SK-N-SH treated with all-trans-retinoic acid at 6 μM for 48 hours (cell line): ENCODE measurements at regions not wholly inside any gene's neighbourhood (a gene's known extent, or its start where the extent isn't known, plus 50 kb on each side); places are given as distances from the start of the nearest gene placed in this dataset.

Source experiments
- ESRRG ChIP-seq: fragments of 250-450 bp; sonication (Bioruptor Pico); IDR thresholded peaks from 2 replicates; pipeline ENCODE4 v1.6.1; 2021; ENCODE audit warnings: mild to moderate bottlenecking
- ISL1 ChIP-seq: fragments of 250-450 bp; sonication (Bioruptor Pico); IDR thresholded peaks from 2 replicates; pipeline ENCODE4 v2.1.2; 2022; ENCODE audit warnings: mild to moderate bottlenecking, moderate library complexity
- PPARA ChIP-seq: fragments of 250-450 bp; sonication (Bioruptor Pico); IDR thresholded peaks from 2 replicates; pipeline ENCODE4 v1.5.0; 2020; ENCODE audit warnings: mild to moderate bottlenecking, borderline replicate concordance
- RARB ChIP-seq: fragments of 250-450 bp; sonication (Bioruptor Pico); IDR thresholded peaks from 2 replicates; pipeline ENCODE4 v1.8.0; 2021; ENCODE audit warnings: mild to moderate bottlenecking, moderate library complexity
- SNAI2 ChIP-seq: fragments of 250-450 bp; sonication (Bioruptor Pico); IDR thresholded peaks from 2 replicates; pipeline ENCODE4 v1.5.0; 2020; ENCODE audit warnings: mild to moderate bottlenecking, moderate library complexity
- TOX ChIP-seq: fragments of 250-450 bp; sonication (Bioruptor Pico); IDR thresholded peaks from 2 replicates; pipeline ENCODE4 v1.8.0; 2021; ENCODE audit warnings: mild to moderate bottlenecking, moderate library complexity, borderline replicate concordance
- ZC3H10 ChIP-seq: fragments of 250-450 bp; sonication (Bioruptor Pico); IDR thresholded peaks from 2 replicates; pipeline ENCODE4 v1.5.1; 2021; ENCODE audit warnings: mild to moderate bottlenecking, moderate library complexity
- ZFP3 ChIP-seq: fragments of 250-450 bp; sonication (Bioruptor Pico); IDR thresholded peaks from 2 replicates; pipeline ENCODE4 v1.5.0; 2020; ENCODE audit warnings: mild to moderate bottlenecking, moderate library complexity
- TF ChIP-seq, protein P1 (sequence below): fragments of 250-450 bp; sonication (Bioruptor Pico); IDR thresholded peaks from 2 replicates; pipeline ENCODE4 v1.5.1; 2020; ENCODE audit warnings: low read depth, mild to moderate bottlenecking, moderate library complexity
- TF ChIP-seq, protein P2 (sequence below): fragments of 250-450 bp; sonication (Bioruptor Pico); IDR thresholded peaks from 2 replicates; pipeline ENCODE4 v1.5.0; 2020; ENCODE audit warnings: mild to moderate bottlenecking, moderate library complexity
- TF ChIP-seq, protein P3 (sequence below): fragments of 250-450 bp; sonication (Bioruptor Pico); IDR thresholded peaks from 2 replicates; pipeline ENCODE4 v1.8.0; 2020; ENCODE audit warnings: mild to moderate bottlenecking, moderate library complexity, borderline replicate concordance
- TF ChIP-seq, protein P4 (sequence below): fragments of 250-450 bp; sonication (Bioruptor Pico); IDR thresholded peaks from 2 replicates; pipeline ENCODE4 v1.8.0; 2021; ENCODE audit warnings: low read depth, mild to moderate bottlenecking, moderate library complexity, borderline replicate concordance

DNA sequence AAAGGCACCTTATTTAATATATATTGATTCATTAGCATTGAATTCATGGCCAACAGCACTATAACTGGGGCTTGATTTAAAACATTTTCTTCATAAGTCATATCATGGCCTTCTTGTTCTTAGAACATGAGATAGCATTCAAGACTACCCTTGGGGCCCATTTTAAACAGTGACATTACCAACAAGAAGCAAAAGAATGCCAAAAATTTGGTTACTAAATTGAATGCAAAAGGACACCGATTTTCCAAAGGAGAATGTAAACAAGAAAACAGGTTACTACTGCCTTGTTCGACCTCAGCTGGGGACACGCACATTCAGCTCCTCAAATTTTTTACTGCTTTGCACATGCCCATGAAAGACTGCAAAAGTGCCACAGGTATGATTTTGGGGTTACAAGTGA is 219.4 kb upstream of the TLE4 start:
- no peak for TF ChIP-seq ZC3H10 (CRISPR knock-in tag)
- TF ChIP-seq RARB (CRISPR knock-in tag): no peak
- no peak for TF ChIP-seq PPARA (CRISPR knock-in tag)
- TF ChIP-seq, protein P1, sequence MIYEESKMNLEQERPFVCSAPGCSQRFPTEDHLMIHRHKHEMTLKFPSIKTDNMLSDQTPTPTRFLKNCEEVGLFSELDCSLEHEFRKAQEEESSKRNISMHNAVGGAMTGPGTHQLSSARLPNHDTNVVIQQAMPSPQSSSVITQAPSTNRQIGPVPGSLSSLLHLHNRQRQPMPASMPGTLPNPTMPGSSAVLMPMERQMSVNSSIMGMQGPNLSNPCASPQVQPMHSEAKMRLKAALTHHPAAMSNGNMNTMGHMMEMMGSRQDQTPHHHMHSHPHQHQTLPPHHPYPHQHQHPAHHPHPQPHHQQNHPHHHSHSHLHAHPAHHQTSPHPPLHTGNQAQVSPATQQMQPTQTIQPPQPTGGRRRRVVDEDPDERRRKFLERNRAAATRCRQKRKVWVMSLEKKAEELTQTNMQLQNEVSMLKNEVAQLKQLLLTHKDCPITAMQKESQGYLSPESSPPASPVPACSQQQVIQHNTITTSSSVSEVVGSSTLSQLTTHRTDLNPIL (CRISPR knock-in tag): no peak
- no peak for TF ChIP-seq ISL1 (CRISPR knock-in tag)
- TF ChIP-seq ESRRG (CRISPR knock-in tag): no peak
- no peak for TF ChIP-seq TOX
- TF ChIP-seq, protein P2, sequence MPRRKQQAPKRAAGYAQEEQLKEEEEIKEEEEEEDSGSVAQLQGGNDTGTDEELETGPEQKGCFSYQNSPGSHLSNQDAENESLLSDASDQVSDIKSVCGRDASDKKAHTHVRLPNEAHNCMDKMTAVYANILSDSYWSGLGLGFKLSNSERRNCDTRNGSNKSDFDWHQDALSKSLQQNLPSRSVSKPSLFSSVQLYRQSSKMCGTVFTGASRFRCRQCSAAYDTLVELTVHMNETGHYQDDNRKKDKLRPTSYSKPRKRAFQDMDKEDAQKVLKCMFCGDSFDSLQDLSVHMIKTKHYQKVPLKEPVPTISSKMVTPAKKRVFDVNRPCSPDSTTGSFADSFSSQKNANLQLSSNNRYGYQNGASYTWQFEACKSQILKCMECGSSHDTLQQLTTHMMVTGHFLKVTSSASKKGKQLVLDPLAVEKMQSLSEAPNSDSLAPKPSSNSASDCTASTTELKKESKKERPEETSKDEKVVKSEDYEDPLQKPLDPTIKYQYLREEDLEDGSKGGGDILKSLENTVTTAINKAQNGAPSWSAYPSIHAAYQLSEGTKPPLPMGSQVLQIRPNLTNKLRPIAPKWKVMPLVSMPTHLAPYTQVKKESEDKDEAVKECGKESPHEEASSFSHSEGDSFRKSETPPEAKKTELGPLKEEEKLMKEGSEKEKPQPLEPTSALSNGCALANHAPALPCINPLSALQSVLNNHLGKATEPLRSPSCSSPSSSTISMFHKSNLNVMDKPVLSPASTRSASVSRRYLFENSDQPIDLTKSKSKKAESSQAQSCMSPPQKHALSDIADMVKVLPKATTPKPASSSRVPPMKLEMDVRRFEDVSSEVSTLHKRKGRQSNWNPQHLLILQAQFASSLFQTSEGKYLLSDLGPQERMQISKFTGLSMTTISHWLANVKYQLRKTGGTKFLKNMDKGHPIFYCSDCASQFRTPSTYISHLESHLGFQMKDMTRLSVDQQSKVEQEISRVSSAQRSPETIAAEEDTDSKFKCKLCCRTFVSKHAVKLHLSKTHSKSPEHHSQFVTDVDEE (CRISPR knock-in tag): no peak
- TF ChIP-seq, protein P3, sequence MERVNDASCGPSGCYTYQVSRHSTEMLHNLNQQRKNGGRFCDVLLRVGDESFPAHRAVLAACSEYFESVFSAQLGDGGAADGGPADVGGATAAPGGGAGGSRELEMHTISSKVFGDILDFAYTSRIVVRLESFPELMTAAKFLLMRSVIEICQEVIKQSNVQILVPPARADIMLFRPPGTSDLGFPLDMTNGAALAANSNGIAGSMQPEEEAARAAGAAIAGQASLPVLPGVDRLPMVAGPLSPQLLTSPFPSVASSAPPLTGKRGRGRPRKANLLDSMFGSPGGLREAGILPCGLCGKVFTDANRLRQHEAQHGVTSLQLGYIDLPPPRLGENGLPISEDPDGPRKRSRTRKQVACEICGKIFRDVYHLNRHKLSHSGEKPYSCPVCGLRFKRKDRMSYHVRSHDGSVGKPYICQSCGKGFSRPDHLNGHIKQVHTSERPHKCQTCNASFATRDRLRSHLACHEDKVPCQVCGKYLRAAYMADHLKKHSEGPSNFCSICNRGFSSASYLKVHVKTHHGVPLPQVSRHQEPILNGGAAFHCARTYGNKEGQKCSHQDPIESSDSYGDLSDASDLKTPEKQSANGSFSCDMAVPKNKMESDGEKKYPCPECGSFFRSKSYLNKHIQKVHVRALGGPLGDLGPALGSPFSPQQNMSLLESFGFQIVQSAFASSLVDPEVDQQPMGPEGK (CRISPR knock-in tag): no peak
- TF ChIP-seq, protein P4, sequence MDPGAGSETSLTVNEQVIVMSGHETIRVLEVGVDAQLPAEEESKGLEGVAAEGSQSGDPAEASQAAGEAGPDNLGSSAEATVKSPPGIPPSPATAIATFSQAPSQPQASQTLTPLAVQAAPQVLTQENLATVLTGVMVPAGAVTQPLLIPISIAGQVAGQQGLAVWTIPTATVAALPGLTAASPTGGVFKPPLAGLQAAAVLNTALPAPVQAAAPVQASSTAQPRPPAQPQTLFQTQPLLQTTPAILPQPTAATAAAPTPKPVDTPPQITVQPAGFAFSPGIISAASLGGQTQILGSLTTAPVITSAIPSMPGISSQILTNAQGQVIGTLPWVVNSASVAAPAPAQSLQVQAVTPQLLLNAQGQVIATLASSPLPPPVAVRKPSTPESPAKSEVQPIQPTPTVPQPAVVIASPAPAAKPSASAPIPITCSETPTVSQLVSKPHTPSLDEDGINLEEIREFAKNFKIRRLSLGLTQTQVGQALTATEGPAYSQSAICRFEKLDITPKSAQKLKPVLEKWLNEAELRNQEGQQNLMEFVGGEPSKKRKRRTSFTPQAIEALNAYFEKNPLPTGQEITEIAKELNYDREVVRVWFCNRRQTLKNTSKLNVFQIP (CRISPR knock-in tag): no peak
- no peak for TF ChIP-seq ZFP3
- TF ChIP-seq SNAI2 (CRISPR knock-in tag): no peak
